ENCODE measurements at regions not wholly inside any gene's neighbourhood (a gene's known extent, or its start where the extent isn't known, plus 50 kb on each side); places are given as distances from the start of the nearest gene placed in this dataset.
A peak's percentile ranks its signal among the peaks of the same experiment; 100 is the strongest.

GRCh38 chr12:91978143-91978542 is 167.5 kb downstream of the BTG1 start:
- Histone ChIP-seq H3K4me1 (ENCODE audit: control insufficient read depth, insufficient read depth, low read length, poor library complexity, severe bottlenecking) (peaks cover 10% of the 10 kb centered on the region), H3K4me3 (ENCODE audit: low read depth, low read length) (peak overlapping the region; percentile 22), H3K9me3 (ENCODE audit: control insufficient read depth in 2 of 2, low read length in 2 of 2) (no peaks in the 10 kb centered on the region), H3K27me3 (ENCODE audit: control insufficient read depth, insufficient read depth, low read length) (no peaks in the 10 kb centered on the region), H3K27ac (ENCODE audit: insufficient read depth, low read length, poor library complexity, severe bottlenecking) (peak overlapping the region; percentile 55), H3K36me3 (ENCODE audit: control insufficient read depth, insufficient read depth, low read length) (no peaks in the 10 kb centered on the region)
- Mint-ChIP-seq H3K36me3 (no peaks in the 10 kb centered on the region), H3K4me3 (peak overlapping the region; percentile 8 to 57 (median 40)), H3K27me3 (no peaks in the 10 kb centered on the region), H3K9me3 (peaks cover 0 to 9% (median 5%) of the 10 kb centered on the region in 7 donors), H3K27ac (peak overlapping the region; percentile 49 to 95 (median 71)), H3K4me1 (peaks cover 12 to 69% (median 38%) of the 10 kb centered on the region in 4 donors)
- ATAC-seq (ENCODE audit: low read depth in 2 of 2) (peak; percentile 68 to 87), DNase-seq (peak; percentile 35 to 79 (median 75))

GRCh38 chr12:91975891-91976290 is 169.8 kb downstream of the BTG1 start:
- no peak for ATAC-seq (ENCODE audit: low read depth in 2 of 2)
- no peak overlapping the region for H3K4me3 ChIP-seq (ENCODE audit: low read depth, low read length)
- H3K36me3 Mint-ChIP-seq, result no peaks in the 10 kb centered on the region
- peaks cover 10% of the 10 kb centered on the region for H3K4me1 ChIP-seq (ENCODE audit: control insufficient read depth, insufficient read depth, low read length, poor library complexity, severe bottlenecking)
- H3K36me3 ChIP-seq (ENCODE audit: control insufficient read depth, insufficient read depth, low read length), result no peaks in the 10 kb centered on the region
- no peak overlapping the region for H3K27ac ChIP-seq (ENCODE audit: insufficient read depth, low read length, poor library complexity, severe bottlenecking)
- H3K9me3 ChIP-seq (ENCODE audit: control insufficient read depth in 2 of 2, low read length in 2 of 2), result no peaks in the 10 kb centered on the region
- H3K9me3 Mint-ChIP-seq, result peaks cover 0 to 9% (median 5%) of the 10 kb centered on the region in 7 donors
- H3K27me3 Mint-ChIP-seq, result no peaks in the 10 kb centered on the region
- H3K27ac Mint-ChIP-seq, result peak overlapping the region in 2 of 3 donors; percentile 60 to 71
- no peak for DNase-seq
- H3K4me1 Mint-ChIP-seq, result peaks cover 8 to 52% (median 31%) of the 10 kb centered on the region in 4 donors
- no peaks in the 10 kb centered on the region for H3K27me3 ChIP-seq (ENCODE audit: control insufficient read depth, insufficient read depth, low read length)
- H3K4me3 Mint-ChIP-seq, result no peak overlapping the region

GRCh38 chr12:91974541-91975085 is 171.0 kb downstream of the BTG1 start:
- H3K27ac ChIP-seq (ENCODE audit: insufficient read depth, low read length, poor library complexity, severe bottlenecking), result no peak overlapping the region
- no peak for ATAC-seq (ENCODE audit: low read depth in 2 of 2)
- peak overlapping the region; percentile 2 to 47 (median 44) for H3K27ac Mint-ChIP-seq

GRCh38 chr12:91973813-91974212 is 171.8 kb downstream of the BTG1 start:
- H3K9me3 ChIP-seq (ENCODE audit: control insufficient read depth in 2 of 2, low read length in 2 of 2), result no peaks in the 10 kb centered on the region
- H3K9me3 Mint-ChIP-seq, result peaks cover 0 to 16% (median 5%) of the 10 kb centered on the region in 7 donors
- H3K27me3 Mint-ChIP-seq, result no peaks in the 10 kb centered on the region
- H3K27ac Mint-ChIP-seq, result peak overlapping the region in 1 of 3 donors; percentile 47
- no peaks in the 10 kb centered on the region for H3K36me3 Mint-ChIP-seq
- H3K4me1 ChIP-seq (ENCODE audit: control insufficient read depth, insufficient read depth, low read length, poor library complexity, severe bottlenecking), result peaks cover 8% of the 10 kb centered on the region
- H3K27me3 ChIP-seq (ENCODE audit: control insufficient read depth, insufficient read depth, low read length), result no peaks in the 10 kb centered on the region
- DNase-seq (no peak), ATAC-seq (ENCODE audit: low read depth in 2 of 2) (no peak)
- H3K4me1 Mint-ChIP-seq, result peaks cover 6 to 36% (median 18%) of the 10 kb centered on the region in 4 donors
- no peaks in the 10 kb centered on the region for H3K36me3 ChIP-seq (ENCODE audit: control insufficient read depth, insufficient read depth, low read length)
- no peak overlapping the region for H3K4me3 Mint-ChIP-seq
- H3K27ac ChIP-seq (ENCODE audit: insufficient read depth, low read length, poor library complexity, severe bottlenecking), result no peak overlapping the region
- no peak overlapping the region for H3K4me3 ChIP-seq (ENCODE audit: low read depth, low read length)

More at GRCh38 chr12:91974541-91975085, 171.0 kb downstream of the BTG1 start:
- no peak for DNase-seq
- Mint-ChIP-seq H3K27me3 (no peaks in the 10 kb centered on the region), H3K4me1 (peaks cover 6 to 43% (median 22%) of the 10 kb centered on the region in 4 donors), H3K36me3 (no peaks in the 10 kb centered on the region), H3K9me3 (peaks cover 0 to 15% (median 5%) of the 10 kb centered on the region in 7 donors), H3K4me3 (no peak overlapping the region)
- no peaks in the 10 kb centered on the region for H3K9me3 ChIP-seq (ENCODE audit: control insufficient read depth in 2 of 2, low read length in 2 of 2)
- H3K36me3 ChIP-seq (ENCODE audit: control insufficient read depth, insufficient read depth, low read length), result no peaks in the 10 kb centered on the region
- no peak overlapping the region for H3K4me3 ChIP-seq (ENCODE audit: low read depth, low read length)
- no peaks in the 10 kb centered on the region for H3K27me3 ChIP-seq (ENCODE audit: control insufficient read depth, insufficient read depth, low read length)
- peaks cover 10% of the 10 kb centered on the region for H3K4me1 ChIP-seq (ENCODE audit: control insufficient read depth, insufficient read depth, low read length, poor library complexity, severe bottlenecking)

- Mint-ChIP-seq H3K4me3 (no peak overlapping the region), H3K27ac (no peak overlapping the region), H3K4me1 (peaks cover 6 to 27% (median 9%) of the 10 kb centered on the region in 4 donors), H3K9me3 (peaks cover 0 to 16% (median 5%) of the 10 kb centered on the region in 7 donors), H3K36me3 (no peaks in the 10 kb centered on the region), H3K27me3 (no peaks in the 10 kb centered on the region)
- no peak overlapping the region for H3K27ac ChIP-seq (ENCODE audit: insufficient read depth, low read length, poor library complexity, severe bottlenecking)
- H3K9me3 ChIP-seq (ENCODE audit: control insufficient read depth in 2 of 2, low read length in 2 of 2), result no peaks in the 10 kb centered on the region
- ATAC-seq (ENCODE audit: low read depth in 2 of 2) (no peak), DNase-seq (no peak)
- H3K4me3 ChIP-seq (ENCODE audit: low read depth, low read length), result no peak overlapping the region
- H3K36me3 ChIP-seq (ENCODE audit: control insufficient read depth, insufficient read depth, low read length), result no peaks in the 10 kb centered on the region
- H3K4me1 ChIP-seq (ENCODE audit: control insufficient read depth, insufficient read depth, low read length, poor library complexity, severe bottlenecking), result no peaks in the 10 kb centered on the region
- H3K27me3 ChIP-seq (ENCODE audit: control insufficient read depth, insufficient read depth, low read length), result no peaks in the 10 kb centered on the region
These were observed 172.8 kb downstream of the BTG1 start for GRCh38 chr12:91972896-91973295.

GRCh38 chr12:91968777-91969171 is 176.9 kb downstream of the BTG1 start:
- peak overlapping the region in 1 of 3 donors; percentile 83 for H3K27ac Mint-ChIP-seq
- peaks cover 0 to 4% (median under 1%) of the 10 kb centered on the region in 4 donors for H3K4me1 Mint-ChIP-seq
- H3K36me3 ChIP-seq (ENCODE audit: control insufficient read depth, insufficient read depth, low read length), result no peaks in the 10 kb centered on the region
- H3K27ac ChIP-seq (ENCODE audit: insufficient read depth, low read length, poor library complexity, severe bottlenecking), result no peak overlapping the region
- H3K27me3 ChIP-seq (ENCODE audit: control insufficient read depth, insufficient read depth, low read length), result no peaks in the 10 kb centered on the region
- DNase-seq (no peak), ATAC-seq (ENCODE audit: low read depth in 2 of 2) (no peak)
- H3K9me3 Mint-ChIP-seq, result peaks cover 0 to 9% (median 3%) of the 10 kb centered on the region in 7 donors
- H3K4me1 ChIP-seq (ENCODE audit: control insufficient read depth, insufficient read depth, low read length, poor library complexity, severe bottlenecking), result no peaks in the 10 kb centered on the region
- H3K9me3 ChIP-seq (ENCODE audit: control insufficient read depth in 2 of 2, low read length in 2 of 2), result no peaks in the 10 kb centered on the region
- H3K4me3 Mint-ChIP-seq, result no peak overlapping the region
- peaks cover 3% of the 10 kb centered on the region for H3K36me3 Mint-ChIP-seq
- no peak overlapping the region for H3K4me3 ChIP-seq (ENCODE audit: low read depth, low read length)
- no peaks in the 10 kb centered on the region for H3K27me3 Mint-ChIP-seq

- no peak for DNase-seq
- Histone ChIP-seq H3K4me1 (ENCODE audit: control insufficient read depth, insufficient read depth, low read length, poor library complexity, severe bottlenecking) (no peaks in the 10 kb centered on the region), H3K36me3 (ENCODE audit: control insufficient read depth, insufficient read depth, low read length) (no peaks in the 10 kb centered on the region), H3K9me3 (ENCODE audit: control insufficient read depth in 2 of 2, low read length in 2 of 2) (no peaks in the 10 kb centered on the region), H3K27me3 (ENCODE audit: control insufficient read depth, insufficient read depth, low read length) (no peaks in the 10 kb centered on the region), H3K27ac (ENCODE audit: insufficient read depth, low read length, poor library complexity, severe bottlenecking) (no peak overlapping the region), H3K4me3 (ENCODE audit: low read depth, low read length) (no peak overlapping the region)
- Mint-ChIP-seq H3K27me3 (no peaks in the 10 kb centered on the region), H3K4me1 (peaks cover 0 to 4% (median under 1%) of the 10 kb centered on the region in 4 donors), H3K4me3 (no peak overlapping the region), H3K9me3 (peaks cover 0 to 9% (median 3%) of the 10 kb centered on the region in 7 donors), H3K27ac (peak overlapping the region in 1 of 3 donors; percentile 83), H3K36me3 (peaks cover 3% of the 10 kb centered on the region)
- ATAC-seq (ENCODE audit: low read depth in 2 of 2), result no peak
These were observed 177.4 kb downstream of the BTG1 start for GRCh38 chr12:91968076-91968776.
